MM.1S (cell line): ENCODE measurements at regions not wholly inside any gene's neighbourhood (a gene's known extent, or its start where the extent isn't known, plus 50 kb on each side); places are given as distances from the start of the nearest gene placed in this dataset.

Experiments used
- DNase-seq: peaks from one replicate; pipeline ENCODE4 v3.0.0-alpha.2; 2015
- H2AFZ ChIP-seq: fragments of 300-600 bp; sonication (generic); 2 replicates; pipeline ENCODE4 v1.6.0; 2016; ENCODE audit warnings: antibody characterized with exemption, low read length
- H3F3A ChIP-seq: fragments of 300-600 bp; sonication (generic); 2 replicates; pipeline ENCODE4 v1.6.1; 2016; ENCODE audit warnings: mild to moderate bottlenecking, antibody characterized with exemption, low read length, moderate library complexity, mixed read lengths; ENCODE audit not compliant: insufficient read depth
- H3K27ac ChIP-seq: fragments of 300-600 bp; sonication (generic); 2 replicates; pipeline ENCODE4 v1.5.1; 2016; ENCODE audit warnings: mild to moderate bottlenecking, low read length
- H3K27me3 ChIP-seq: fragments of 300-600 bp; sonication (generic); replicated peaks from 2 replicates; pipeline ENCODE4 v1.6.0; 2016; ENCODE audit warnings: low read length; ENCODE audit not compliant: insufficient read depth
- H3K36me3 ChIP-seq: fragments of 300-600 bp; sonication (generic); replicated peaks from 2 replicates; pipeline ENCODE4 v1.6.1; 2016; ENCODE audit warnings: mild to moderate bottlenecking, low read length, mixed read lengths; ENCODE audit not compliant: insufficient read depth
- H3K4me1 ChIP-seq: fragments of 300-600 bp; sonication (generic); 2 replicates; pipeline ENCODE4 v1.6.1; 2016; ENCODE audit warnings: low read length, mixed read lengths
- H3K4me2 ChIP-seq: fragments of 300-600 bp; sonication (generic); 2 replicates; pipeline ENCODE4 v1.6.0; 2016; ENCODE audit warnings: low read depth, low read length
- H3K4me3 ChIP-seq: fragments of 300-600 bp; sonication (generic); 2 replicates; pipeline ENCODE4 v1.5.1; 2016; ENCODE audit warnings: low read length, mixed read lengths
- H3K79me2 ChIP-seq: fragments of 300-600 bp; sonication (generic); 2 replicates; pipeline ENCODE4 v1.6.1; 2016; ENCODE audit warnings: mixed run types, low read length, mixed read lengths
- H3K9ac ChIP-seq: fragments of 300-600 bp; sonication (generic); 2 replicates; pipeline ENCODE4 v1.6.1; 2016; ENCODE audit warnings: low read length, mixed read lengths
- H3K9me2 ChIP-seq: fragments of 300-600 bp; sonication (generic); replicated peaks from 2 replicates; pipeline ENCODE4 v1.6.1; 2016; ENCODE audit warnings: mild to moderate bottlenecking, low read length, mixed read lengths; ENCODE audit not compliant: insufficient read depth
- H3K9me3 ChIP-seq: fragments of 300-600 bp; sonication (generic); replicated peaks from 2 replicates; pipeline ENCODE4 v1.6.1; 2016; ENCODE audit warnings: mild to moderate bottlenecking, low read length, mixed read lengths; ENCODE audit not compliant: insufficient read depth
- H4K20me1 ChIP-seq: fragments of 300-600 bp; sonication (generic); 2 replicates; pipeline ENCODE4 v1.6.1; 2016; ENCODE audit warnings: mild to moderate bottlenecking, low read length, moderate library complexity, mixed read lengths; ENCODE audit not compliant: insufficient read depth
- CTCF ChIP-seq: fragments of 300-600 bp; sonication (generic); IDR thresholded peaks from 2 replicates; pipeline ENCODE4 v1.5.1; 2016; ENCODE audit warnings: antibody characterized with exemption, low read length, mixed read lengths
- EZH2 ChIP-seq: fragments of 300-600 bp; sonication (generic); optimal IDR thresholded peaks from 2 replicates; pipeline ENCODE3; 2017; ENCODE audit warnings: low read depth, mild to moderate bottlenecking, antibody characterized with exemption, low read length, mixed read lengths
- EZH2phosphoT487 ChIP-seq: fragments of 300-600 bp; sonication (generic); IDR thresholded peaks from 2 replicates; pipeline ENCODE4 v1.6.1; 2018; ENCODE audit warnings: antibody characterized with exemption, low read length

DNA sequence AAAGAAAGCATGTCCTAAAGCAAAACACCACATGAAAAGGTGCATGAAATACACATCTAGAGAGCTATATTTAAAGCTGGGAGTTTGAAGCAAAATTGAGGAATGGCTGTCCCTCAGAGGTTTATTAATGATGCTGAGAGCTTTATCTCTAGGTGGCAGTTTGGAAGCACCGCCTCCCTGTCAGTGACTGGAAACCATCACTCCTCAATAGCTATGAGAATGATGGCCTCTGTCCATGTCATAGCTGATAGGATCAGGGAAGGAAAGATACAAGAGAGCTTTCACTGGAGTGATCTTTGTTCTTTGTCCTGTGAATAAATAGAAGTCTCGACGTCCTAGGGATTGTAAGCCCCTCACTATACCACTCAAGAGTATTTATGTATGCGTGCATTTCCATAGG, 110.5 kb downstream of the NUDT12 start:
- no peak overlapping the region for H3K4me3 ChIP-seq
- H4K20me1 ChIP-seq = no peaks in the 10 kb centered on the region
- no peak for DNase-seq
- H3K27me3 ChIP-seq = no peaks in the 10 kb centered on the region
- H3K27ac ChIP-seq = no peak overlapping the region
- no peaks in the 10 kb centered on the region for H3K9me2 ChIP-seq
- TF ChIP-seq EZH2phosphoT487 = no peak
- no peak for TF ChIP-seq EZH2
- no peak for TF ChIP-seq CTCF
- no peak overlapping the region for H3K4me2 ChIP-seq
- no peaks in the 10 kb centered on the region for H3K36me3 ChIP-seq
- no peaks in the 10 kb centered on the region for H3F3A ChIP-seq
- no peaks in the 10 kb centered on the region for H3K9me3 ChIP-seq
- no peak overlapping the region for H2AFZ ChIP-seq
- no peaks in the 10 kb centered on the region for H3K79me2 ChIP-seq
- H3K9ac ChIP-seq = no peak overlapping the region
- no peaks in the 10 kb centered on the region for H3K4me1 ChIP-seq

DNA sequence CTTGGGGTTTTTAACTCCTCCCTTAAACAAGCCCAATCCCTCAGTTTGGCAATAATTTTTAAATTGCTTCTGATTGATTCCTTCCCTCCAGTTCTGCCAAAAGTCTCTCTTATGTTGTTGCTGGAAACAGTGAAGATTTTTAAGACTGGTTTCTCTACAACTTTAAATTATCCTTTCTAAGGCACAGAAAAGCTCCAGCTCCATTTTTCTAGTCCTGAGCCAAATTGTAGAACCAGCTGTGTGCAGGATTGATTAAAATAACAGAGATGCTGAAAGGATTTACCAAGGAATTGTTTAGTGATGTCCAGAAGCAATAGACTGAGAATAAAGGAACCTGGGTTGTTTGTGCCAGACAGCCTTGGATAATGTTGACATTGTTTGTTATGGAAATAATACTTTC, 111.3 kb downstream of the NUDT12 start:
- no peaks in the 10 kb centered on the region for H3K4me1 ChIP-seq
- DNase-seq = no peak
- H3K36me3 ChIP-seq = no peaks in the 10 kb centered on the region
- no peak overlapping the region for H3K4me2 ChIP-seq
- H3F3A ChIP-seq = no peaks in the 10 kb centered on the region
- H2AFZ ChIP-seq = no peak overlapping the region
- no peaks in the 10 kb centered on the region for H4K20me1 ChIP-seq
- H3K9me3 ChIP-seq = no peaks in the 10 kb centered on the region
- H3K9me2 ChIP-seq = no peaks in the 10 kb centered on the region
- no peak overlapping the region for H3K4me3 ChIP-seq
- no peak for TF ChIP-seq EZH2
- no peak for TF ChIP-seq EZH2phosphoT487
- no peak for TF ChIP-seq CTCF
- no peaks in the 10 kb centered on the region for H3K79me2 ChIP-seq
- no peak overlapping the region for H3K9ac ChIP-seq
- H3K27me3 ChIP-seq = no peaks in the 10 kb centered on the region
- H3K27ac ChIP-seq = no peak overlapping the region

DNA sequence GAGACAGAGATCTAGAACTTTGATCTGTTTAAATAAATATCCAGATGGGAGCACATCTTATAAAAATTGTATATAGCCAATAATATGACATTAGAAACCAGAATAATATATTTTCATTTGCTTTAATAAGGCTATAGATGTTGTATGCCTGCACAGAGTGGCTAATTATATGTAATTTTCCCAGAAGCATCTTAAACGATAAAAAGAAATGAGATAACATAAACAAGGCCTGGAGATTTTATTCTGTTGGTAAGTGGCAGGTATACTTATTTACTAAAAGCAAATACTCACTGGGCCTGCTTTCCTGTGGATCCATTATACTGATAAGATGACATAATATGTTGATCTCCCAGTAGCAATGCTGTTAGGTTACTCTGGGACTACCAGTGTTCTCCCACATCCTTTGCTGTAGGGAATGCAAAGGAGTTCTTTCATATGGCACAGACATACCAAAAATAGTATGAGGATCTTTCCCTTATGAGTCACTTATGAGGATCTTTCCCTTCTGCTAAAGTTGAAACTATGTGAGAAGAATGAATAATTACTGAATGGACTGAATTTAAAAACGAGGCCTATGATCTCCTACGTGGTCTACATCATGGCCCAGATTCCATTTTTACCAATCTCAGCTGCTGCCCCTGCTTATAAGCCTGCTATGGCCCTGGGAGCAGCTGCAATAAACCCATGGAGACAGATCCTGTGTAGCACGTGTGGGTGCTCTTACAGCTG, 112.1 kb downstream of the NUDT12 start:
- TF ChIP-seq EZH2 (no peak), CTCF (no peak), EZH2phosphoT487 (no peak)
- H4K20me1 ChIP-seq = no peaks in the 10 kb centered on the region
- DNase-seq = no peak

More for the DNA sequence above, 112.1 kb downstream of the NUDT12 start:
- H3K36me3 ChIP-seq = no peaks in the 10 kb centered on the region
- no peaks in the 10 kb centered on the region for H3F3A ChIP-seq
- H3K27ac ChIP-seq = no peak overlapping the region
- no peak overlapping the region for H3K4me2 ChIP-seq
- no peaks in the 10 kb centered on the region for H3K9me2 ChIP-seq
- no peaks in the 10 kb centered on the region for H3K9me3 ChIP-seq
- no peaks in the 10 kb centered on the region for H3K4me1 ChIP-seq
- no peak overlapping the region for H3K4me3 ChIP-seq
- H3K9ac ChIP-seq = no peak overlapping the region
- no peaks in the 10 kb centered on the region for H3K79me2 ChIP-seq
- H3K27me3 ChIP-seq = no peaks in the 10 kb centered on the region
- no peak overlapping the region for H2AFZ ChIP-seq
